NCI-H2081 (cell line): ENCODE measurements at regions not wholly inside any gene's neighbourhood (a gene's known extent, or its start where the extent isn't known, plus 50 kb on each side); places are given as distances from the start of the nearest gene placed in this dataset.
"Not testable (repeated sequence)": the region's sequence is repeated elsewhere in the genome, so short reads cannot be mapped to it uniquely, and the experiment has no call there.

ENCODE experiments used
- DNase-seq, 2 experiments: peaks; one replicate each; lab custom pipeline; 2025; lab: John Stamatoyannopoulos, UW

DNA sequence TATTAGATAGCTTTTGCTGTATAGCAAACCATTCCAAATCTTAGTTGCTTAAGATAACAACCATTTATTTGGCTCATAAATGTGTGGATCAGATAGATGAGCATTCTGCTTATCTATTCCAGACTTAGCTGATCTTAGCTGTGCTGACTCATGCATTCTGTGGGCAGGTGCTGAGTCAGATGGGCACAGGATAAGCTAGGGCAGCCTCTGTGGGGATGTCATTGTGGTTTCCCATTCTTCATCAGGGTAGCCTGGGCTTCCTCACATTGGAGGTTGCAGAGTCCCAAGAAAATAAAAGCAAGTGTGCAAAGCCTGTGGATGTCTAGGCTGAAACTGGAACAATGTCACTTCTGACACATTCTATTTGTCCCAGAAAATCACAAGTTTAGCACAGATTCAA, 917.0 kb downstream of the TYW1 start:
- no peak for DNase-seq

DNA sequence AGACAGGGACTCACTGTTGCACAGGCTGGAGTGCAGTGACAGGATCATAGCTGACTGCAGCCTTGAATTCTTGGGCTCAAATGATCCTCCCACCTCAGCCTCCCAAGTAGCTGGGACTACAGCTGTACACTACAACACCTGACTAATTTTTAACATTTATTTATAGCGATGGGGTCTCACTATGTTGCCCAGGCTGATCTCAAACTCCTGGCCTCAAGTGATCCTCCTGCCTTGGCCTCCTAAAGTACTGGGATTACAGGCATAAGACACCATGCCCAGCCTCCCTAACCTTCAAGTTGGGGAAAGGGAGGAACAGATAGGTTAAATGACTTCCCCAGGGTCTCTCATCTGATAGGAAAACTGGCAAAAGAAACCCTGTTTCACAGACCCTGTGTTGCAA, 919.5 kb downstream of the TYW1 start:
- not testable (repeated sequence) for DNase-seq

DNA sequence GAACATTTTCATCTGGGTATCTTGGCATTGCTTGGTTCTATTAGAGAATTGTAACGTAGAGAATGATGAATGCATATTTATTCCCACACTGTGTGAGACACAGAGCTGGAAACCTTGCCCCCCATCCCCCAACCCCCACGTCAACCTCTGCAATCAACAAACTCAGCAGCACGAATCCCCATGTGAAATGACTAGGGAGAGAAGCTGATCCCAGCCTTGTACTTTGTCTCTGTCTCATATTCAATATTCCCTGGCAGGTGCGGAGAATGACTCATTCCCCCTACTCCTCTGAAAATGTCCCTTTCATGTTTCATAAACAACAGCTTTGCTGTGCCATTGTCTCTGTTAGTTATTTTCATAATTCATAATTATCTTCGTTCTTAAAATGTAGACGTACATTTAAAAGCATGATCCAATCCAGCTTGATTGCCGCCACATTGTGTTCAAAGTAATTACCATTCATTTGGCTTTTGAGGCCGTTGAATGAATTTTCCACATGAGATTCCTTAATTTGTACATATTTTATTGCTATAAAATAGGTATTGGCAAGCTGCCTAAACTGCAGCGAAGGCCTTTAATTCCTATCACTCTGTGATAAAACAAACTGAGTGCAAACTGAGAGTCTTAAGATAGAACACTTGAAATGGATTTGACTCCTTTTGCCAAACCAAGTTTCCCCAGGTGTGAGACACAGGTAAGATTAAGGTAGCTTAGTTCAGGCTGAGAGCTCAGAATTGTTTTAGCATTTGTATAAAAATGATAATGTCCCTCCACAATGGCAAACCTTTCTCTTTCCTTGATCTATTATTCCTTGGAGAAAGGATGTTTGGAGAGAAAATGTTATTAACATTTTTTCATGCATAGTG, 920.2 kb downstream of the TYW1 start:
- DNase-seq: peak; percentile 73 to 94

DNA sequence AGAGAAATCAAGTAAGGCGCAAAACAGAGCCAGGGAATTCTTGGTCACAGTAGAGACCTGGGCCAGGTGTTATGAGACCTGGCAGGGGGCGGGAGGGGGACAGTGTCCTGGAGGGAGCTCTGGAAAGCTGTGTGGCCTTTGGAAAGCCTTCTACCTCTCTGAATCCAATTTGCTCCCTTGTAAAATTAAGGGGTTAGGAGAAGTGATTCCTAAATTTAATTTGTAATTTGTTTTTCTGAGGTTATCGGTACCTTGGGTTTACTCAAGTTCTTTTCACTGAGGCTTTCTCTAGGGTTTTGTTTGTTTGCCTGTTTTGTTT, 920.8 kb downstream of the TYW1 start:
- peak in 1 of 2 experiments; percentile 45 for DNase-seq

DNA sequence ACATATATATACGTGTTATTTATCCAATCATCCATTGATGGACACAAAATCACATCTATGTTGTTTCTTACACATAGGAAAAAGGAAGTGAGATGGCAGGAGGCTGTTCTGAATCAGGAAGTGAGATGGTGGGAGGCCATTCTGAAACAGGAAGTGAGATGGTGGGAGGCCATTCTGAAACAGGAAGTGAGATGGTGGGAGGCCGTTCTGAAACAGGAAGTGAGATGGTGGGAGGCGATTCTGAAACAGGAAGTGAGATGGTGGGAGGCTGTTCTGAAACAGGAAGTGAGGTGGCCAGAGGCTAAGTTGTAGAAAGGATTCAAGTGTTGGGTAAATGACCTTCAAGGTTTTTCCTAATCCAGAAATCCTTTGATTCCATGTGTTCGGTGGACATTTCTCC, 921.5 kb downstream of the TYW1 start:
- peak; percentile 25 to 32 for DNase-seq

DNA sequence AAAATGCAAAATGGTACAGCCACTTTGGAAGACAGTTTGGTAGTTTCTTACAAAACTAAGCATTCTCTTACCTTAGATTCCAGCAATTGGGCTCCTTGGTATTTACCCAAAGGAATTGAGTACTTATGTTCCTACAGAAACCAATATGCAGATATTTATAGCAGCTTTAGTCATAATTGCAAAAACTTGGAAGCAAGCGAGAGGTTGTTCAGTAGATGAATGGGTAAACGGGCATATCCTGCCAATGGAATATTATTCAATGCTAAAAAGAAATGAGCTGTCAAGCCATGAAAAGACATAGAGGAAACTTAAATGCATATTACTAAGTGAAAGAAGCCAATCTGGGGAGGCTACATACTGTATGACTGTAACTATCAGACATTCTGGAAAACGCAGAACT, 926.7 kb downstream of the TYW1 start:
- DNase-seq: no peak

DNA sequence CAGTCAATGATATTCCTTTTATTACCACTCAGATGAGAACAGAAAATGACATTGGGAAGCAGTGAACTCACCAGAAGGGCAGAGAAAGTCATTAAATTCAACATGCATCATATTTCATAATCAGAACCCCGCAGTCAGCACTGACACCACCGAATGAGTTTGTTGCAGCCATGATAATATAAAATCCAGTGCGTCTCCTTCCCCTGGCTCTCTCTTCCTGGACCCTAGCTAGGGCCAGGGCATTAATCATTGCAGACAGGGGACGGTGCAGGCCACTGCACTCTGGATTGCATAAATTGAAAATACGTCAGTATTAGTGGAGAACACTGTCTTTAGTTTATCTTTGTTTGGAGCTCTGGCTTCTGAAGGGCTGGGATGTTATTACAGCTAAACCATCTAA, 931.5 kb downstream of the TYW1 start:
- no peak for DNase-seq

DNA sequence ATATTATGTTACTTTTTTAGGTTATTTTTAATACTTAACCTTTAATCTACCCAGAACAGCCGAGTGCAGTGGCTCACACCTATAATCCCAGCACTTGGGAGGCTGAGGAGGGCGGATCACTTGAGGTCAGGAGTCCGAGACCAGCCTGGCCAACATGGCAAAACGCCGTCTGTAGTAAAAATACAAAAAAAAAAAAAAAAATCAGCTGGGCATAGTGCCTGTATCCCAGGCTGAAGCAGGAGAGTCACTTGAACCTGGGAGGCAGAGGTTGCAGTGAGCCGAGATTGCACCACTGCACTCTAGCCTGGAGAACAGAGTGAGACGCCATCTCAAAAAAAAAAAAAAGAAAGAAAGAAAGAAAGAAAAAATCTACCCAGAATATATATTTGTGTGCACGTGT, 939.8 kb downstream of the TYW1 start:
- DNase-seq: not testable (repeated sequence)

DNA sequence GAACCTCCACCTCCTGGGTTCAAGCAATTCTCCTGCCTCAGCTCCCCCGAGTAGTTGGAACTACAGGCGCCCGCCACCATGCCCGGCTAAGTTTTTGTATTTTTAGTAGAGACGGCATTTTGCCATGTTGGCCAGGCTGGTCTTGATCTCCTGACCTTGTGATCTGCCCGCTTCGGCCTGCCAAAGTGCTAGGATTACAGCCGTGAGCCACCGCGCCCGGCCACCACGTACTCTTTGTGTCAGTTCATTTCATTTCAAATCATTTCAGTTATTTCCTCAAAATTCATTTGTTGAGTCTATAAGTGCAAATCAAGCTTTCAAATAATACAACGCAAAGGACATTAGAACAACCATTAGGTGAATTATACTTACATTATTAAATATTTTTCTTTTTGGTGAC, 943.8 kb downstream of the TYW1 start:
- no peak for DNase-seq

DNA sequence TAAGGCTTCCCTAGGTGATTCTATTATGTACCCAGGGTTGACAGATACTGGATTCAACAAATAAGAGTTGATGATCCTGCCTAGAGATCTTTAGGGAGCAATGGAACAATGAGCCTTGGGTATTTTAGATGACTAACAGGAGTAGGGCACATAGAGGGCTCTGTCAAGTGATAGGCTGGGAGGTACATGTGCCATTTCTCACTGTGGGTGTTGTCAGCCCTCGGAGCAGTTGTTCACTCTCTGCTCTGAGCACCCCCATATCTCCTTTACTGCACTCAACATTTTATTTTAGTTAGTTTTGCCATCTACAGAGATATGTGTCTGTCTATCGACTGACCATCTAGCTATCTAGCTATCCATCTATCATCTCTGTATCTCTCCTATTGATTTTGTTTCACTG, 950.6 kb downstream of the TYW1 start:
- no peak for DNase-seq

DNA sequence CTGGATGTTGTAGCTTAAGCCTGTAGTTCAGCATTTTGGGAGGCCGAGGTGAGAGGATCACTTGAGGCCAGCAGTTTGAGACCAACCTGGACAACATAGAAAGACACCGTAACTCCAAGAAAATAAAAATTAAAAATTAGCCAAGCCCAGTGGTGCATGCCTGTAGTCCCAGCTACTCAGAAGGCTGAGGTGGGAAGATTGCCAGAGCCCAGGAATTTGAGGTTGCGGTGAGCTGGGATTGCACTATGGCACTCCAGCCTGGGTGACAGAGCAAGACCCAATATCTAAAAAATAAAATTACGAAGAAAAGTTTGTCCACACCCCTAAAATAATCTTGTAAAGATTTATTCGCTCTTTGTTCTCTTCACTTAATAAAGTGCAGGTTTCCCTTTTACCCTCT, 951.0 kb downstream of the TYW1 start:
- no peak for DNase-seq

DNA sequence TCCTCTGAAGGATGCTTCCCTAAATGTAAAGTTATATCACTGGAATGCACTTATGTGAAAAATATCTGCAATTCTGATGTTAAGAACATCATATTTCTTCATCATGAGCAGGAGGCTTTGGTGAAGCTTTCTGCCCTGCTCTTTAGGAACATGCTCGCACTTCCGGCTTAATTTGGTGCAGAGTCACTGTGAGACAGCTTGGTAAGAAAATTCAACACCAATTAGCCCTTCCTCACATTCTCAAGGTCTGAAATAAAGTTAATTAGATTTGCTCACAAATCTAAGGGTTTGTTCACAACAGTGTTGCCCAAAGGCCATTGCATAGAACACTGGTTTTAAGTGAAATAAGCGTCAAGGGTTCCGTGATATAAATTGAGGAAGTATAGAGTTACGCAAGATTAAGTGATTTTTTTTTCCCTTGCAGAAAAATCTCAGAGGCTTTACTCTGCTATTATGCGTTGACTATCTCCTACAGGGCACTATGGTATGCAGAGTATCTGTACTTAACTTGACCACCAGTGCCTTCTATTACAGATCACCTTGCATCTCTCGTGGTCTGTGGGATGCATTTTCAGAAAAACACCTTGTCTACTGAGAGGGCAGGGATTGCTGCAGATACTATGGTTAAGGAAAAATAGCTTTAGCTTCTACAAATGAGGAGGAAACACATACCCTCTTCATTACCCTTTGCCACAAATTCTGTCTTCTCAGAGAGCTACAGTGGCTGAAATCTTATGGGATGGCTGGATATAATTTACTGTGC, 953.9 kb downstream of the TYW1 start:
- no peak for DNase-seq

DNA sequence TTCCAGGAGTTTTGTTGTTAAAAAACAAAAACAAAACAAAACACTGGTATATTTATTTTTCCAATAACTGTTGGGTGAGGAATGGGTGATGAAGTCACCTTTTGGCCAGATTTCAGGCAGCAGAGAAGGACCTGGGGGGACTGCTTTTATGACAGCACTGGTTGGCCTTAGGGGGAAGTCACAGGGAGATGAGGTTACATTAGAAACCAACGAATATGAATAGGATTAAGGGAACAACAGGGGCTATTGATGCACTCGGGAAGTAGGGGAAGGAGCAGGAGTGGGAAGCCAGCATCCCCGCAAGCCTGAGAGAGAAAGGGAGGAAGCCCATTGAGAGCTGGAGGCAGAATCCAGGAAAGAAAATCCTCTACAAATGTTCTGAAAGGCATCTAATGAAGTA, 958.4 kb downstream of the TYW1 start:
- no peak for DNase-seq

DNA sequence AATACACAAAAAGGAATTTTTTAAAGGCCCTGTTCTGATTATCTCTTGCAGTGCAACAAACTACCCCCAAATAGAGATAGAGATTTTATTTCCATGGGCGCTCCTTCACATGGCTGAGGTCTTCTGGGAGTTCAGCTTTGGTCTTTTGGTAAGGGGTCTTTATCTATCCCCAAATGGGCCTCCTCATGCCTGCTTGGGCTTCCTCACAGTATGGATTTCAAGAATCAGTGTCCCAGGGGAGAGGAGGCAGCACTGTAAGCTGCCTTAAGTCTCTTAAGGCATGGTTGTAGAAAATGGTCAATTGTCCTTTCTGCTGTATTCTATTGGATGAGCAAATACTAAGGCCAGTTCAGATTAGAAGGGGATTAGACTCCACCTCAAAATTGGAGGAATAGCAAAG, 966.2 kb downstream of the TYW1 start:
- DNase-seq: no peak

DNA sequence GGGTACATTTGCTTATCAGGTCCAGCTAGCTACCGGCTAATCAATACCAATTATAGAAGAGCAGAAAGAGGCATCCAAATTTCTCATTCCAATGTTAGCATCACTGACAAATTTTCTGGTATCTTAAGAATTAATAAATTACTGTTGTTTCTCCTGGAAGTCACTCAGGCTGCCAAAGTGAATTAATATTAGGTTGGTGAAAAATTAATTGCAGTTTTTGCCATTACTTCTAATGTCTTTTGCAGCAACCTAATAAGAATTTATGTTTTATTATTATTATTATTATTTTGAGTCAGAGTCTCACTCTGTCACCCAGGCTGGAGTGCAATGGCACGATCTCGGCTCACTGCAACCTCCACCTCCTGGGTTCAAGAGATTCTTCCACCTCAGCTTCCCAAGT, 979.9 kb downstream of the TYW1 start:
- DNase-seq: no peak

DNA sequence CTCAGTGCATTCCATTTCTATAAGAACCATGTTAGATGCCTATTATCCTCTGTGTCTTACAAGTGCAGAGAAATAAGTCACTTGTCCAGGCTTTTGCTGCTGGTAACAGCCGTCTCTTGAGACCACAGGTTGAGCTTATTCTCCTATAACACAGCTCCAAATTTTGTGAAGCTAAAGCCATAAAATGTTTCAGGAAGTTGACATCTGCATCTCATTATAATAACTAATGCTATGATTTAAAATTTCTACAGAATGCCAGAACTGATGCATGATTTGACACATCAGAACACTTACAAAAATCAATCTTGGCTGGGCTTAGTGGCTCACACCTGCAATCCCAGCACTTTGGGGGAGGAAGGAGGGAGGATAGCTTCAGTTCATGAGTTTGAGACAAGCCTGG, 986.9 kb downstream of the TYW1 start:
- no peak for DNase-seq

DNA sequence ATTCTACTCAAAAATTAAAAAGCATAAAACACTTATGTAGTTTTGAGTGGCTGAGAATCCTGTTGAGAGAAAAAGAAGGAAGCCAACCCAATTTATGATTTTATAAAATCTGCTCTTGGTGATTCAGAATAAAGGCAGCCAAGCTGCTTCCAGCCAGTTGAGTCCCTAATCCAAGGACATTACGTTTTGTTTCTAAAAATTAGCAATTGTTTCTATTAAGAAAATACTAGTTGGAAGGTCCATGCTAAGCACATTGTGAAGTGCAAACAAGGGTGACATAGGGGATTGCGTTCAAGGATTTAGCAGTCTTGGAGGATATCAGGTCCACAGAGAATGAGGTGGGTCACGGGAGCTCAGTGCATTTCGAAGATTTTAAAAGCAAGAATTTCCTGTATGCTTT, 987.7 kb downstream of the TYW1 start:
- DNase-seq: no peak

DNA sequence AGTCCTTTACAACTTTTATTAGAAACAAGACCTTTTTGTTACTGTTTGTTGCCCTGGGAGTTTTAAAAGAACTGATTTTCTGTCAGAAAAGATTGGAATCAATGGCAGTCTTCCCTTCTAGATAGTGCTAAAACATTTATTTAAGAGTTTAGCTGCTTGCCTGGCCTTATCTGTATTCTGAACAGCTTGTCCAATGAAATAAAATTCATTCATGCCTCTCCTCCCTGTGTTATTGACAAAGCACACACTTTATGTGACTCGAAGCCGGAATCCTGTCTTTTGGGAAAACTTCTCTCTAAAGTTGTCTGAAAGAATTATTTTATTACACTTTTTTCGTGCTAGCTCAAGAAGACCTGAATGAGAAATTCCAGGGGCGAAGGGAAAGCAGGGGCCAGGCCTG, 992.5 kb downstream of the TYW1 start:
- DNase-seq: no peak

DNA sequence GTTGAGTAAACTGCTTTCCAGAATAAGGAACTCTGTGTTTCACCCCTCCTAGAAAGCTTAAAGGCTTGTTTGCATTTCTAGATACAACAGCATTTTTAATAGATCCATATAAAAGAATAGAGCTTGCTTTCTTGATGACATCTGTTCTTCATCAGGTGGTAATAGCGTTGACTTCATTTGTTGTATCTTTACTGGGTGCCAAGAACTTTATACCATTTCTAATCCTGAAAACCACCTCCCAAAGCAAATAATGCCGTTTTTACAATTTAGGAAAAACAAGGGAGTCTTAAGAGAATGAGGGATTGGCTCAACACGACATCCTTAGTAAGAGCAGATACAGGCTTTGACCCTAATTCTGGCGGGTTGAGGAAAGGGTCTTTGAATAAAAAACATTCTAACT, 993.4 kb downstream of the TYW1 start:
- DNase-seq: no peak

DNA sequence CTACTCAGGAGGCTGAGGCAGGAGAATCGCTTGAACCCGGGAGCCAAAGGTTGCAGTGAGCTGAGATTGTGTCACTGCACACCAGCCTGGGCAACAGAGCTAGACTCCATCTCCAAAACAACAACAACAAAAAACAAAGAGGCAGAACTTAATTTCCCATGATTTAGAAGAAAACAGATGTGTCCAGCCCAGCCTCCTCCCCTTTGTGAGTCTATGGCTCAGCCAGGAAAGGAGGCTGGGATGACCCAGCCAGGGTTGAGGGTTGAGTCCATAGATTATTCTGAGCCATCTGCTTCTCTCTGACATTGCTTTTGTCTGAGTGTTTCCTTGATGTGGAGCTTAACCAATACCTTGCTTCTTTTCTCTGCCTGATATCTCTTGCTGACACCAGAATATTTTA, 994.1 kb downstream of the TYW1 start:
- DNase-seq: no peak

DNA sequence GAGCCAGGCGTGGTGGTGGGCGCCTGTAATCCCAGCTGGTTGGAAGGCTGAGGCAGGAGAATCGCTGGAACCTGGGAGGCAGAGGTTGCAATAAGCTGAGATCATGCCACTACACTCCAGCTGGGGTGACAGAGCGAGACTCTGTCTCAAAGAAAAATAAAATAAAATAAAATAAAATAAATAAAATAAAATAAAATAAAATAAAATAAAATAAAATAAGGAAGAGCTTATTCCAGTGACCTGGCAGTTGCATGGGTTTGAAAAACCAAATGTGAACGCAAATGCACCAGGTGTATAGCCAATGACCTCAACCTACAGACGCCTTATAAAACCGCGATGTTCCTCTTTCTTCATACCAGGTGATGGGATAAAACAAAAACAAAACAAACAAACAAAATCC, 995.7 kb downstream of the TYW1 start:
- no peak for DNase-seq

DNA sequence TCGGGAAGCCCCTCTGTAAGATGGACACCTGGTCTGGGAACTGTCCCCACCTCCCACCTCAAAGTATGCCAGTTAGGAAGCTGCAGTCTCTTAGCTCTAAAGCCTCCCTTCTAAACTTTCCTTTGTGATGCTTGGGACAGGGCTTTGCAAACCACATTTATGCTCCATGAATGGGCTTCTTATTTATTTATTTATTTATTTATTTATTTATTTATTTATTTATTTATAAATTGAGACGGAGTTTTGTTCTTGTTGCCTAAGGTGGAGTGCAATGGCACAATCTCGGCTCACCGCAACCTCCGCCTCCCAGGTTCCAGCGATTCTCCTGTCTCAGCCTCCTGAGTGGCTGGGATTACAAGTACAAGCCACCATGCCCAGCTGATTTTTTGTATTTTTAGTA, 1009.4 kb downstream of the TYW1 start:
- DNase-seq: no peak

DNA sequence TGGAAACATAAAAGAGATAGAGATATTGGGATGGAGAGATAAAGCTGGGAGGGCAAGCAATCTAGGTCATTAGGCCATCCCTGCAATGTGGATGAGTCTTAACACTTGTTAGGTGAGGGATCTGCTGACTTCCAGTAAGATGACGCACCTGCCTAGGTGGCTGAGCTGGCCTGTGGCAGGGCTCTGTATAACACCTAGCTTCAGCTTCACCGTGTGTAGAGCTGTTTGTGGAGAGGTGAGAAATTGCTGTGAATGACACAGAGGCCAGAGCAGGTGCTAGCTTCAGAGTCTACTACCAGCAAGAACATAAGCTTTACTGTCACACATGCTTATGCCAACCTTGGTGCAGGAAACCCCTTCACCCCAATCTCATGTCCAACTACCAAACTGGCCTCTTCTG, 1010.0 kb downstream of the TYW1 start:
- DNase-seq: no peak

DNA sequence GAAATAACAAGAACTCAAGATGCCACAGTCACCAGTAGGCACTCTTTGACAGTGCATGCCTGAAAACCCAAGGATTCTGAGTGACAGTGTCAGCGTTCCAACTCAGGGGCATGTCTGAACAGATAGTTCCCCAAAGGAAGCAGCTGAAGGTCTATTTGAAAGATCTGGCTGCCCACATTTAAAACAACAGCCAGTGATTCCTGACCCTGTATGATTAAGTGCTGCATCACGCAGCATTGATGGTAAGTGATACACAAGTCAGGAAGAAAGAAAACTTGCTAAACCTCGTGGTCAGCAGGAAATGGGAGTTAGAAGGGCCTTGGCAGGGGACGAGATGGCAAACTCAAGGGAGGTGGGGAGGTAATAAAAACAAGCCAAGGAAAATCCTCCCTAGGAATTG, 1013.1 kb downstream of the TYW1 start:
- no peak for DNase-seq
